Lower leg skin (tissue), 4 donors: ENCODE measurements at regions not wholly inside any gene's neighbourhood (a gene's known extent, or its start where the extent isn't known, plus 50 kb on each side); places are given as distances from the start of the nearest gene placed in this dataset.

Experiments
- DNase-seq, 2 donors: peaks; one replicate each; pipeline ENCODE4 v3.0.0-alpha.2; 2019; ENCODE audit warnings: low spot score in 2 of 2
- H3K4me3 ChIP-seq: fragments of 200-600 bp; sonication (generic); 2 replicates; pipeline ENCODE4 v1.5.1; 2017; ENCODE audit warnings: mild to moderate bottlenecking, low read depth; ENCODE audit not compliant: poor library complexity, severe bottlenecking
- POLR2A ChIP-seq, 2 donors: fragments of 450-650 bp; IDR thresholded peaks; one replicate each; pipeline ENCODE4 v1.6.1; 2016 to 2017; ENCODE audit warnings: antibody characterized with exemption in 2 of 2, mild to moderate bottlenecking in 1 of 2, moderate library complexity in 1 of 2
- WGBS, 2 donors: methylation state at CpG; one replicate each; pipeline ENCODE4 v1.1.5; 2018; 5-methylcytosine and 5-hydroxymethylcytosine counted together
- intact Hi-C: fragments of 100-400 bp; cut with DNase I; formaldehyde crosslinking; loops from one replicate; pipeline ENCODE4 v1.15.0; 2023; ENCODE audit warnings: low total_unique reads
- TF ChIP-seq, protein P1 (sequence below), 3 donors: fragments of 450-650 bp; IDR thresholded peaks; one replicate each; pipeline ENCODE4 v1.5.1; 2016; ENCODE audit warnings: antibody characterized with exemption in 3 of 3, mild to moderate bottlenecking in 3 of 3, moderate library complexity in 2 of 3

GRCh38 chr15:77759896-77760592, 127.3 kb upstream of the LINGO1 start:
- intact Hi-C loops, result no loop called here
- H3K4me3 ChIP-seq, result no peak overlapping the region
- TF ChIP-seq POLR2A (IDR thresholded peaks at IDR 0.05), result no peak
- TF ChIP-seq, protein P1, sequence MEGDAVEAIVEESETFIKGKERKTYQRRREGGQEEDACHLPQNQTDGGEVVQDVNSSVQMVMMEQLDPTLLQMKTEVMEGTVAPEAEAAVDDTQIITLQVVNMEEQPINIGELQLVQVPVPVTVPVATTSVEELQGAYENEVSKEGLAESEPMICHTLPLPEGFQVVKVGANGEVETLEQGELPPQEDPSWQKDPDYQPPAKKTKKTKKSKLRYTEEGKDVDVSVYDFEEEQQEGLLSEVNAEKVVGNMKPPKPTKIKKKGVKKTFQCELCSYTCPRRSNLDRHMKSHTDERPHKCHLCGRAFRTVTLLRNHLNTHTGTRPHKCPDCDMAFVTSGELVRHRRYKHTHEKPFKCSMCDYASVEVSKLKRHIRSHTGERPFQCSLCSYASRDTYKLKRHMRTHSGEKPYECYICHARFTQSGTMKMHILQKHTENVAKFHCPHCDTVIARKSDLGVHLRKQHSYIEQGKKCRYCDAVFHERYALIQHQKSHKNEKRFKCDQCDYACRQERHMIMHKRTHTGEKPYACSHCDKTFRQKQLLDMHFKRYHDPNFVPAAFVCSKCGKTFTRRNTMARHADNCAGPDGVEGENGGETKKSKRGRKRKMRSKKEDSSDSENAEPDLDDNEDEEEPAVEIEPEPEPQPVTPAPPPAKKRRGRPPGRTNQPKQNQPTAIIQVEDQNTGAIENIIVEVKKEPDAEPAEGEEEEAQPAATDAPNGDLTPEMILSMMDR (IDR thresholded peaks at IDR 0.05), result no peak
- WGBS, 2 donors, result 61% methylated on average over 14 of the region's 14 CpGs
- no peak for DNase-seq

DNA sequence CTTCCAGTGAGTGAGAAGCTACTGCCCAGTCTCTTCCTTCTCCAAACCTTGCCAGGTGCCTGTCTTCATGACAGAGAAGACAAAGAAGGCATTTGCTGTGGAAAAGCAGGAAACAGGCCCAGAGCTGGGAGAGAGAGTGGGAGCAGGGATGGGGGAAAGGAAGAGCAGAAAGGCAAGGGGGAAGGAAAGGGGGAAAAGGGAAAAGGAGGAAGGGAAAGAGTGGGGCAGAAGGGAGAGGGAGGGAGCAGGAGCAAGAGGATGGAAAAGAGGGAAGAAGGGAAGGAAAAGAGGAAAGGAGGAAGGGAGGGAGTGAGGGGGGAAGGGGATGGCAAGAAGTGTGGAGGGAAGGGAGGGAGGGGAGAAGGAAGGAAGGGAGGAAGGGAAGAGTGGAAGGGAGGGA, 121.2 kb upstream of the LINGO1 start:
- no peak overlapping the region for H3K4me3 ChIP-seq
- intact Hi-C loops, result no loop called here
- DNase-seq, result no peak
- no peak for TF ChIP-seq POLR2A (IDR thresholded peaks at IDR 0.05)
- TF ChIP-seq, protein P1 (IDR thresholded peaks at IDR 0.05), result no peak

- no peak for DNase-seq
- no peak overlapping the region for H3K4me3 ChIP-seq
- intact Hi-C loops, result no loop called here
- TF ChIP-seq, protein P1 (IDR thresholded peaks at IDR 0.05), result no peak
- no peak for TF ChIP-seq POLR2A (IDR thresholded peaks at IDR 0.05)
- 34 to 44% methylated on average over 8 to 9 of the region's 9 CpGs for WGBS, 2 donors
Observed at GRCh38 chr15:77753281-77753873, 120.7 kb upstream of the LINGO1 start.

DNA sequence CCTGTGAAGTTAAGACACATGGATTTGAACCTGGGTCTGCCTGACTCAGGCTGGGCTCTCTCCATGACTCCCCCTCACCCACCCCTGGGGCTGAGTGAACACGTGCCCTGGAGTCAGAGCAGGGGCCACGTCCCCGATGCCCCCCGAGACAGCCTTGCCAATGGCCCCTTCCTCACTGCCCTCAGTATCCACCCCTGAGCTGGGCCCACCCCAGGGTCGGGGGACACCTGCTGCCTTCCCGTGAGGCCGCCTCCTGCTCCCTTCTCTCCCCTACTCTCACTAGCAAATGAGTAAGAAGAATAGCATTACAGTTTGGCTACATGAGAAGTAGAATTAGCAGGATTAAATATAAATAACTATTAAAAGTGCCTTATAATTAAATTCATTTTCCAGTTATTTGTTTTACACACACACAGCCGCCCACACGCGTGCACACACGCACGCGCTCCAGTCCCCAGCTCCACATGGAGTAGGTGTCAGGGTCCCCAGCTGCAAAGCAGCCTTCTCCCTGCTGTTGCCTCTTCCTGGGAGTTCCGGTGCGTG, 117.4 kb upstream of the LINGO1 start:
- intact Hi-C loops, result no loop called here
- 67 to 77% methylated on average over 15 of the region's 15 CpGs for WGBS, 2 donors

GRCh38 chr15:77749236-77749997, 116.7 kb upstream of the LINGO1 start:
- WGBS, 2 donors, result 80 to 81% methylated on average over 6 of the region's 6 CpGs
- no peak for TF ChIP-seq POLR2A (IDR thresholded peaks at IDR 0.05)
- TF ChIP-seq, protein P1 (IDR thresholded peaks at IDR 0.05), result no peak
- DNase-seq, result no peak
- intact Hi-C loops, result no loop called here
- no peak overlapping the region for H3K4me3 ChIP-seq

More for the DNA sequence above, 117.4 kb upstream of the LINGO1 start:
- TF ChIP-seq, protein P1 (IDR thresholded peaks at IDR 0.05), result no peak
- TF ChIP-seq POLR2A (IDR thresholded peaks at IDR 0.05), result no peak
- no peak overlapping the region for H3K4me3 ChIP-seq
- DNase-seq, result no peak
